Trophoblast cell (in vitro differentiated cells and primary cell): ENCODE measurements at regions not wholly inside any gene's neighbourhood (a gene's known extent, or its start where the extent isn't known, plus 50 kb on each side); places are given as distances from the start of the nearest gene placed in this dataset.
"Not testable (repeated sequence)": the region's sequence is repeated elsewhere in the genome, so short reads cannot be mapped to it uniquely, and the experiment has no call there.

Experiments used
- DNase-seq, 2 donors: peaks; one replicate each; pipeline ENCODE4 v3.0.0-alpha.2; 2016
- H2AFZ ChIP-seq: 2 replicates; pipeline ENCODE4 v1.6.1; 2013; ENCODE audit warnings: low read length, moderate library complexity, mild to moderate bottlenecking; ENCODE audit not compliant: insufficient read depth, poor library complexity
- H2AK5ac ChIP-seq: 2 replicates; pipeline ENCODE4 v1.6.1; 2013; ENCODE audit warnings: mild to moderate bottlenecking, low read length
- H2BK120ac ChIP-seq: 2 replicates; pipeline ENCODE4 v1.6.1; 2013; ENCODE audit warnings: low read length, mild to moderate bottlenecking, moderate library complexity; ENCODE audit not compliant: insufficient read depth, poor library complexity
- H2BK12ac ChIP-seq: 2 replicates; pipeline ENCODE4 v1.6.1; 2013; ENCODE audit warnings: mild to moderate bottlenecking, low read length, moderate library complexity
- H2BK5ac ChIP-seq: 2 replicates; pipeline ENCODE4 v1.6.1; 2013; ENCODE audit warnings: low read length, low read depth, moderate library complexity, mild to moderate bottlenecking; ENCODE audit not compliant: poor library complexity
- H3K14ac ChIP-seq: 2 replicates; pipeline ENCODE4 v1.6.1; 2013; ENCODE audit warnings: mild to moderate bottlenecking, low read length
- H3K18ac ChIP-seq: 2 replicates; pipeline ENCODE4 v1.6.1; 2013; ENCODE audit warnings: mild to moderate bottlenecking, low read length
- H3K23ac ChIP-seq: 2 replicates; pipeline ENCODE4 v1.6.1; 2013; ENCODE audit warnings: low read length
- H3K27ac ChIP-seq: 2 replicates; pipeline ENCODE4 v1.5.1; 2013; ENCODE audit warnings: low read depth, mild to moderate bottlenecking, inconsistent platforms, low read length, moderate library complexity
- H3K27me3 ChIP-seq: 2 replicates; pipeline ENCODE4 v1.6.1; 2013; ENCODE audit warnings: inconsistent platforms, mild to moderate bottlenecking, low read length, moderate library complexity; ENCODE audit not compliant: insufficient read depth
- H3K36me3 ChIP-seq, 2 experiments: 1 replicate in 1 of 2; 2 replicates in 1 of 2; pipeline ENCODE4 v1.6.1; 2013; ENCODE audit warnings: low read length in 2 of 2, mild to moderate bottlenecking in 2 of 2, moderate library complexity in 1 of 2; ENCODE audit not compliant: insufficient read depth in 2 of 2, control insufficient read depth in 1 of 2
- H3K4ac ChIP-seq: 2 replicates; pipeline ENCODE4 v1.6.1; 2013; ENCODE audit warnings: low read depth, mild to moderate bottlenecking, low read length, moderate library complexity
- H3K4me1 ChIP-seq, 2 experiments: 1 replicate in 1 of 2; 2 replicates in 1 of 2; pipeline ENCODE4 v1.6.1; 2013; ENCODE audit warnings: low read length in 2 of 2, mild to moderate bottlenecking in 2 of 2, moderate library complexity in 1 of 2; ENCODE audit not compliant: insufficient read depth in 2 of 2, control insufficient read depth in 1 of 2
- H3K4me2 ChIP-seq: 2 replicates; pipeline ENCODE4 v1.6.1; 2013; ENCODE audit warnings: inconsistent platforms, mild to moderate bottlenecking, low read length, moderate library complexity
- H3K4me3 ChIP-seq: 2 replicates; pipeline ENCODE4 v1.5.1; 2013; ENCODE audit warnings: mild to moderate bottlenecking, low read depth, low read length, inconsistent platforms
- H3K79me1 ChIP-seq: one replicate; pipeline ENCODE4 v1.6.1; 2013; ENCODE audit warnings: low read length
- H3K79me2 ChIP-seq: 2 replicates; pipeline ENCODE4 v1.6.1; 2013; ENCODE audit warnings: low read length, mild to moderate bottlenecking; ENCODE audit not compliant: control insufficient read depth, insufficient read depth, poor library complexity
- H3K9ac ChIP-seq: 2 replicates; pipeline ENCODE4 v1.6.1; 2013; ENCODE audit warnings: mild to moderate bottlenecking, low read length
- H3K9me3 ChIP-seq: 2 replicates; pipeline ENCODE4 v1.6.1; 2013; ENCODE audit warnings: low read depth, mild to moderate bottlenecking, control low read depth, inconsistent platforms, low read length; ENCODE audit not compliant: insufficient read depth
- H4K12ac ChIP-seq: 2 replicates; pipeline ENCODE4 v1.6.1; 2013; ENCODE audit warnings: low read depth, mild to moderate bottlenecking, low read length, moderate library complexity
- H4K8ac ChIP-seq: 2 replicates; pipeline ENCODE4 v1.6.1; 2013; ENCODE audit warnings: low read depth, mild to moderate bottlenecking, low read length, moderate library complexity
- H4K91ac ChIP-seq: one replicate; pipeline ENCODE4 v1.6.1; 2013; ENCODE audit warnings: low read depth, mild to moderate bottlenecking, low read length, moderate library complexity
- WGBS: extraction: QIAGEN DNeasy Blood & Tissue Kit; methylation state at CpG from one replicate; pipeline ENCODE4 v1.1.7; 2013; ENCODE audit warnings: missing lambda C conversion rate; ENCODE audit not compliant: insufficient read length, insufficient coverage; ENCODE audit errors: extremely low coverage; 5-methylcytosine and 5-hydroxymethylcytosine counted together

DNA sequence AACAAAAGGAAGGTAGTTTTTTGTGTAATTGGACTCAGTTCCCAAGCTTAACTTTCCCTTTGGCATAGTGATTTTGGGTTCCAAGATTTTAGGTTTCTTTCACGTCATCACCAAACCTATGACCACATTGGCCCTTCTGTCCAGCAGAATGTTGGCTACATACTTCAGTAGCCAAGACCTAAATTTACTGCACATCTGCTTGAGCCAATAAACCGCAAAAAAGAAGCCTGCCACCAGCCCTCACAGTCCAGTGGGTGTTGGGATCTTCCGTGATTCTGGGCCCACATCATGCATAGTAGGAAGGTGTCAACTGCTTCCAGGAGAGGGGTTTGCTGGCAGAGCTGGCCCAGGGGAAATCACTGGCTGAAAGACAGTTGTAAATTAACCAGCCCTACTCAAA lies 57.6 kb upstream of the LIPC start:
- Histone ChIP-seq H4K91ac (peak overlapping the region; percentile 27), H3K27me3 (no peaks in the 10 kb centered on the region), H4K8ac (no peak overlapping the region), H2BK5ac (no peak overlapping the region), H3K23ac (no peak overlapping the region), H3K36me3 (peaks cover 0 to 2% of the 10 kb centered on the region in 2 experiments), H3K14ac (no peak overlapping the region), H3K18ac (no peak overlapping the region), H3K4ac (no peak overlapping the region), H3K4me3 (no peak overlapping the region), H3K79me1 (peaks cover 2% of the 10 kb centered on the region), H3K4me1 (peaks cover 5 to 9% of the 10 kb centered on the region in 2 experiments), H3K27ac (no peak overlapping the region), H3K4me2 (no peak overlapping the region), H2AK5ac (no peak overlapping the region), H2BK120ac (peak overlapping the region; percentile 17), H2AFZ (no peak overlapping the region), H4K12ac (no peak overlapping the region), H2BK12ac (no peak overlapping the region), H3K9ac (no peak overlapping the region), H3K9me3 (no peaks in the 10 kb centered on the region), H3K79me2 (no peaks in the 10 kb centered on the region)
- DNase-seq: peak; percentile 36 to 43
- no CpG with 5 or more reads among the region's 3 CpGs for WGBS

DNA sequence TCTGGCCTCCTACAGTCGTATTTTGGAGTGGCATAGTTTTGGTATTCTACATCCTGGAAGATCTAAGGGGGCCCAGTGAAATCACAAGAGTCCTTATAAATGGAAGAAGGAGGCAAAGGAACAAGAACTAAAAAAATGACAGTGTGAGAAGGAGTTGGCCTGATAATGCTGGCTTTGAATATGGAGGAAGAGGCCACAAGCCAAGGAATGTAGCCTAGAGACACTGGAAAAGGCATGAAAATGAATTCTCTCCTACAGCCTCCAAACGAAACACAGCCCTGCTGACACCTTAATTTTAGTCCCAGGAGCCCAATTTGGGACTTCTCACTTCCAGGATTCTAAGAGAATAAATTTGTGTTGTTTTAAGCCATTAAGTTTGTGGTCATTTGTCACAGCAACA lies 54.6 kb upstream of the LIPC start:
- Histone ChIP-seq H2BK120ac (no peak overlapping the region), H3K79me1 (peaks cover 2% of the 10 kb centered on the region), H3K4ac (no peak overlapping the region), H3K27ac (no peak overlapping the region), H3K4me1 (peaks cover 5 to 9% of the 10 kb centered on the region in 2 experiments), H3K18ac (no peak overlapping the region), H4K12ac (no peak overlapping the region), H3K27me3 (no peaks in the 10 kb centered on the region), H3K4me2 (no peak overlapping the region), H2BK12ac (no peak overlapping the region), H3K36me3 (peaks cover 0 to 2% of the 10 kb centered on the region in 2 experiments), H4K8ac (no peak overlapping the region), H4K91ac (peak overlapping the region; percentile 37), H2AFZ (no peak overlapping the region), H3K79me2 (no peaks in the 10 kb centered on the region), H2AK5ac (no peak overlapping the region), H2BK5ac (no peak overlapping the region), H3K9me3 (no peaks in the 10 kb centered on the region), H3K23ac (no peak overlapping the region), H3K4me3 (no peak overlapping the region), H3K14ac (no peak overlapping the region), H3K9ac (no peak overlapping the region)
- WGBS: no CpG with 5 or more reads among the region's 2 CpGs
- DNase-seq: no peak

DNA sequence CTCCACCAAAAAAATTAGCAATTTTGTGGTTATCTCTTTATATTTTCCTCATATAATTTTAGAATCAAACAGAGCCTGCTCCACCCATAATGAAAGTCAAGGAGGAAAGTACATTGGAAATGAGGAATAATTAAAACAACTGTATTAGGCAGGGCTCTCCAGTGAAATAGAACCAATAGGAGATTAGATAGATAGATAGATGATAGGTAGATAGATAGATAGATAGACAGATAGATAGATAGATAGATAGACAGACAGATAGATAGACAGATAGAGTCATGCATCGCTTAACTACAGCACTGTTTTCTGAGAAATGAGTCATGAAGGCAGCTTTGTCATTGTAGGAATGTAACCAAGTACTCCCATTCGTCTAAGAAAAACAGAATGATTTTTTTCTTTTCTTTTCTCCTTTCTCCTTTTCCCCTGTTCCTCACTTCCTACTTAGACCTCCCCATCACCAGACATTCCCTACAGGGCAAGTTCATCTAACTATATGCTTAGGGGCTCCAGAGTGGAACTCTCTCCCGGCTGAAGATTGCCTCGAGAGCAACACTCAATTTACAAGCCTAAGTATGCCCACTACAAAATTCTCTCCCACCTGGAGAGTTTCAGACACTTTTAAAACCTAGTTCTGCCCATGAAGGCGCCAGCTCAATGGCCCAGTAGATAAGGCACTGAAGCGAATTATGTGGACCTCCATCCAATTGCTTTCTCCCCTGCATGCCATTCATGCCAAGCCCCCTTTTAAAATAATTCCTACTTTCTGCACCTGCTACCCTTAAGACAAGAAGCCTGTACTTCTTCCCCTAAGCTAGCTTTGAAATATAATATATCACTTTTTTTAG lies 53.3 kb upstream of the LIPC start:
- H2BK5ac ChIP-seq: no peak overlapping the region
- no peak overlapping the region for H4K12ac ChIP-seq
- peak in 1 of 2 donors; percentile 73 for DNase-seq
- H3K23ac ChIP-seq: no peak overlapping the region
- peaks cover 5 to 9% of the 10 kb centered on the region in 2 experiments for H3K4me1 ChIP-seq
- H2BK120ac ChIP-seq: peak overlapping the region; percentile 68
- peak overlapping the region; percentile 51 for H2BK12ac ChIP-seq
- H3K36me3 ChIP-seq: peaks cover 0 to 2% of the 10 kb centered on the region in 2 experiments
- H3K18ac ChIP-seq: no peak overlapping the region
- no peak overlapping the region for H3K4me3 ChIP-seq
- WGBS: no CpG with 5 or more reads among the region's 6 CpGs
- H3K27me3 ChIP-seq: no peaks in the 10 kb centered on the region
- no peak overlapping the region for H4K8ac ChIP-seq
- H3K9me3 ChIP-seq: no peaks in the 10 kb centered on the region
- H3K27ac ChIP-seq: no peak overlapping the region
- H2AK5ac ChIP-seq: no peak overlapping the region
- H3K4me2 ChIP-seq: no peak overlapping the region
- no peaks in the 10 kb centered on the region for H3K79me2 ChIP-seq
- no peak overlapping the region for H3K9ac ChIP-seq
- H3K79me1 ChIP-seq: peaks cover 2% of the 10 kb centered on the region
- H2AFZ ChIP-seq: no peak overlapping the region
- H3K14ac ChIP-seq: no peak overlapping the region
- H3K4ac ChIP-seq: no peak overlapping the region
- H4K91ac ChIP-seq: peak overlapping the region; percentile 57

DNA sequence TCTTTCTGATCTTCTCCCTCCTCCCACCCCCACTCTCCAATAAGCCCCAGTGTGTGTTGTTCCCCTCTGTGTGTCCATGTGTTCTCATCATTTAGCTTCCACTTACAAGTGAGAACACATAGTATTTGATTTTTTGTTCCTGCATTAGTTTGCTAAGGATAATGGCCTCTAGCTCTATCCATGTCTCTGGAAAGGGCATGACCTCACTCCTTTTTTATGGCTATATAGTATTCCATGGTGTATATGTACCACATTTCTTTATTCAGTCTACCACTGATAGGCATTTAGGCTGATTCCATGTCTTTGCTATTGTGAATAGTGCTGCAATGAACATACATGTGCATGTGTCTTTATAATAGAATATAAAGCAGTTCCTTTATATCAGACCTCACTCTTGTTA lies 52.3 kb upstream of the LIPC start:
- not testable (repeated sequence) for H4K91ac ChIP-seq, H3K9ac ChIP-seq, H2BK120ac ChIP-seq, H3K79me1 ChIP-seq, DNase-seq, H3K18ac ChIP-seq, H3K79me2 ChIP-seq, H2BK12ac ChIP-seq, H2AFZ ChIP-seq, H3K27ac ChIP-seq, H3K4ac ChIP-seq, H2AK5ac ChIP-seq, H3K4me2 ChIP-seq, H2BK5ac ChIP-seq, H3K27me3 ChIP-seq, H3K23ac ChIP-seq, H3K14ac ChIP-seq, H3K4me3 ChIP-seq, H3K9me3 ChIP-seq, H3K36me3 ChIP-seq, H4K12ac ChIP-seq, H3K4me1 ChIP-seq, H4K8ac ChIP-seq
